PFSK-1 (cell line): ENCODE measurements at regions not wholly inside any gene's neighbourhood (a gene's known extent, or its start where the extent isn't known, plus 50 kb on each side); places are given as distances from the start of the nearest gene placed in this dataset.

ENCODE experiments used
- FOXP2 ChIP-seq: optimal IDR thresholded peaks from 2 replicates; pipeline ENCODE3; 2011; ENCODE audit warnings: borderline replicate concordance, control low read depth, inconsistent platforms; ENCODE audit not compliant: insufficient read depth; ENCODE audit errors: extremely low read length, extremely low read depth
- POLR2AphosphoS5 ChIP-seq: IDR thresholded peaks from 2 replicates; pipeline ENCODE4 v1.6.1; 2012; ENCODE audit warnings: low read depth, mild to moderate bottlenecking, control low read depth, low read length, moderate library complexity
- SIN3A ChIP-seq: IDR thresholded peaks from 2 replicates; pipeline ENCODE4 v1.6.1; 2012; ENCODE audit warnings: mild to moderate bottlenecking, low read length, moderate library complexity, borderline replicate concordance; ENCODE audit not compliant: insufficient read depth
- TAF1 ChIP-seq: IDR thresholded peaks from 2 replicates; pipeline ENCODE4 v1.6.1; 2012; ENCODE audit warnings: low read length, control low read depth, borderline replicate concordance; ENCODE audit not compliant: insufficient read depth
- TF ChIP-seq, protein P1 (sequence below), 2 experiments: IDR thresholded peaks; 2 replicates each; pipeline versions ENCODE4 v1.6.1 to v1.8.0; 2011 to 2012; ENCODE audit warnings: low read depth in 2 of 2, low read length in 2 of 2, control low read depth in 1 of 2, inconsistent platforms in 1 of 2, mild to moderate bottlenecking in 1 of 2, moderate library complexity in 1 of 2; ENCODE audit not compliant: insufficient read depth in 1 of 2

DNA sequence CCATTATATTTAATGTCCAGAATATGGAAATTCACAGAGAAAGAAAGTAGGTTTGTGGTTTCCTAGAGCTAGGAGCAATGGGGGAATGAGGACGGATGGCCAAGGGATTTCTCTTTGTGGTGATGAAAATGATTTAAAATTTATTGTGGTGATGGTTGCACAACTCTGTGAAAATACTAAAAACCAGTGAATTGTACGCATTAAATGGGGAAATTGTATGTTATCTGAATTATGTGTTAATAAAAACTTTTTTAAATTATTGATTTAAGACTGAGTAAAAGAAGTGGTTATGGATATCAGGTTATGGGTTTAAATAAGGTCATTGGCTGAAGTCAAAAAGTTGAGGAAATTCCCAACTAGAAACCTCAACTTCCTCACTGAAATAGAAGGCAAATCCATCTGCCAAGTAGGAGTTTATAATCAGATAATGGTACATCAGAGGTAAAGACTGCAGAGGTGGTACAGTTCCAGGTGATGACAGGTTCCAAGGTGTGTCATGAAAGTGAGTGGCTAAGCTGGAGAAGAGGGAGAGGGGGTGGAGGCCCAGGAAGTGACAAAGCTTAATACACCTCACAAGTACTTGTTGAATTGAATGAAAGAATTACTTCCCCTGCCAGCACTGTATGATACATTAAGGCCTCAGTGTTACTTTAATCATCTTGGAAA lies 68.9 kb upstream of the CCDC71L start:
- no peak for TF ChIP-seq POLR2AphosphoS5
- no peak for TF ChIP-seq TAF1
- TF ChIP-seq, protein P1, sequence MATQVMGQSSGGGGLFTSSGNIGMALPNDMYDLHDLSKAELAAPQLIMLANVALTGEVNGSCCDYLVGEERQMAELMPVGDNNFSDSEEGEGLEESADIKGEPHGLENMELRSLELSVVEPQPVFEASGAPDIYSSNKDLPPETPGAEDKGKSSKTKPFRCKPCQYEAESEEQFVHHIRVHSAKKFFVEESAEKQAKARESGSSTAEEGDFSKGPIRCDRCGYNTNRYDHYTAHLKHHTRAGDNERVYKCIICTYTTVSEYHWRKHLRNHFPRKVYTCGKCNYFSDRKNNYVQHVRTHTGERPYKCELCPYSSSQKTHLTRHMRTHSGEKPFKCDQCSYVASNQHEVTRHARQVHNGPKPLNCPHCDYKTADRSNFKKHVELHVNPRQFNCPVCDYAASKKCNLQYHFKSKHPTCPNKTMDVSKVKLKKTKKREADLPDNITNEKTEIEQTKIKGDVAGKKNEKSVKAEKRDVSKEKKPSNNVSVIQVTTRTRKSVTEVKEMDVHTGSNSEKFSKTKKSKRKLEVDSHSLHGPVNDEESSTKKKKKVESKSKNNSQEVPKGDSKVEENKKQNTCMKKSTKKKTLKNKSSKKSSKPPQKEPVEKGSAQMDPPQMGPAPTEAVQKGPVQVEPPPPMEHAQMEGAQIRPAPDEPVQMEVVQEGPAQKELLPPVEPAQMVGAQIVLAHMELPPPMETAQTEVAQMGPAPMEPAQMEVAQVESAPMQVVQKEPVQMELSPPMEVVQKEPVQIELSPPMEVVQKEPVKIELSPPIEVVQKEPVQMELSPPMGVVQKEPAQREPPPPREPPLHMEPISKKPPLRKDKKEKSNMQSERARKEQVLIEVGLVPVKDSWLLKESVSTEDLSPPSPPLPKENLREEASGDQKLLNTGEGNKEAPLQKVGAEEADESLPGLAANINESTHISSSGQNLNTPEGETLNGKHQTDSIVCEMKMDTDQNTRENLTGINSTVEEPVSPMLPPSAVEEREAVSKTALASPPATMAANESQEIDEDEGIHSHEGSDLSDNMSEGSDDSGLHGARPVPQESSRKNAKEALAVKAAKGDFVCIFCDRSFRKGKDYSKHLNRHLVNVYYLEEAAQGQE (IDR thresholded peaks at IDR 0.05; ENCODE audit: insufficient read depth in 1 of 2, low read depth in 2 of 2, low read length in 2 of 2) = no peak
- TF ChIP-seq SIN3A = no peak
- no peak for TF ChIP-seq FOXP2
